ENCODE measurements at regions not wholly inside any gene's neighbourhood (a gene's known extent, or its start where the extent isn't known, plus 50 kb on each side); places are given as distances from the start of the nearest gene placed in this dataset.

- no peaks in the 10 kb centered on the region for H3K27me3 ChIP-seq (replicated peaks)
- TF ChIP-seq, protein P1, sequence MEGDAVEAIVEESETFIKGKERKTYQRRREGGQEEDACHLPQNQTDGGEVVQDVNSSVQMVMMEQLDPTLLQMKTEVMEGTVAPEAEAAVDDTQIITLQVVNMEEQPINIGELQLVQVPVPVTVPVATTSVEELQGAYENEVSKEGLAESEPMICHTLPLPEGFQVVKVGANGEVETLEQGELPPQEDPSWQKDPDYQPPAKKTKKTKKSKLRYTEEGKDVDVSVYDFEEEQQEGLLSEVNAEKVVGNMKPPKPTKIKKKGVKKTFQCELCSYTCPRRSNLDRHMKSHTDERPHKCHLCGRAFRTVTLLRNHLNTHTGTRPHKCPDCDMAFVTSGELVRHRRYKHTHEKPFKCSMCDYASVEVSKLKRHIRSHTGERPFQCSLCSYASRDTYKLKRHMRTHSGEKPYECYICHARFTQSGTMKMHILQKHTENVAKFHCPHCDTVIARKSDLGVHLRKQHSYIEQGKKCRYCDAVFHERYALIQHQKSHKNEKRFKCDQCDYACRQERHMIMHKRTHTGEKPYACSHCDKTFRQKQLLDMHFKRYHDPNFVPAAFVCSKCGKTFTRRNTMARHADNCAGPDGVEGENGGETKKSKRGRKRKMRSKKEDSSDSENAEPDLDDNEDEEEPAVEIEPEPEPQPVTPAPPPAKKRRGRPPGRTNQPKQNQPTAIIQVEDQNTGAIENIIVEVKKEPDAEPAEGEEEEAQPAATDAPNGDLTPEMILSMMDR (IDR thresholded peaks at IDR 0.05; ENCODE audit: low read depth, low read length, missing control alignments) = no peak
- in situ Hi-C loops (cut with HindIII; ENCODE audit: low pct_ligation_motif_present, low sequenced_read_pairs) = no loop called here
- no peak overlapping the region for H3K27ac ChIP-seq
- no peak for DNase-seq
- no peak overlapping the region for H3K4me3 ChIP-seq (ENCODE audit: low read depth, low read length)
- H3K36me3 ChIP-seq (replicated peaks) = no peaks in the 10 kb centered on the region
Observed at GRCh38 chr5:75856056-75856455, 138.8 kb upstream of the POC5 start.

- Histone ChIP-seq H3K27ac (no peak overlapping the region), H3K36me3 (replicated peaks) (no peaks in the 10 kb centered on the region), H3K4me3 (ENCODE audit: low read depth, low read length) (no peak overlapping the region), H3K27me3 (replicated peaks) (no peaks in the 10 kb centered on the region)
- in situ Hi-C loops (cut with HindIII; ENCODE audit: low pct_ligation_motif_present, low sequenced_read_pairs) = no loop called here
- TF ChIP-seq, protein P1 (IDR thresholded peaks at IDR 0.05; ENCODE audit: low read depth, low read length, missing control alignments) = no peak
- DNase-seq = no peak
Observed at GRCh38 chr5:75848077-75848476, 130.8 kb upstream of the POC5 start.

GRCh38 chr5:75847561-75848021 is 130.4 kb upstream of the POC5 start:
- in situ Hi-C loops (cut with HindIII; ENCODE audit: low pct_ligation_motif_present, low sequenced_read_pairs) = no loop called here
- TF ChIP-seq, protein P1 (IDR thresholded peaks at IDR 0.05; ENCODE audit: low read depth, low read length, missing control alignments) = no peak
- no peak for DNase-seq
- Histone ChIP-seq H3K36me3 (replicated peaks) (no peaks in the 10 kb centered on the region), H3K4me3 (ENCODE audit: low read depth, low read length) (no peak overlapping the region), H3K27ac (no peak overlapping the region), H3K27me3 (replicated peaks) (no peaks in the 10 kb centered on the region)

DNA sequence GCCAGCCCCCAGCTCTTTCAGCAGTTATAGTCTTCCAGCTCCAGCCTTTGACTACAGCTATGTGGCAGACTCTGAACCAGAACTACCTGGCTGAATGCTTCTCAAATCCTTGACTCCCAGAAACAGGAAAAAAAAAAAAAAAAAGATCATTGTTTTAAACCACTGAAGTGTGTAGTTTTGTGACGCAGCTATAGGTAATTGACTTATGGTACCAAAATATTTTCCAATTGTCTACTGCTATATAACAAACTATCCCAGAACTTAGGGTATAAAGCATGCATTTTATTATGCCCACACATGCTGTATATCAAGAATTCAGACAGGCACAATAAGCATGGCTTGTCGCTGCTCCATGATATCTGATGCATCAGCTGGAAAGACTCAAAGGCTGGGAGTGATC is 127.1 kb upstream of the POC5 start:
- Histone ChIP-seq H3K27me3 (replicated peaks) (no peaks in the 10 kb centered on the region), H3K4me3 (ENCODE audit: low read depth, low read length) (no peak overlapping the region)
- in situ Hi-C loops (cut with HindIII; ENCODE audit: low pct_ligation_motif_present, low sequenced_read_pairs) = no loop called here

DNA sequence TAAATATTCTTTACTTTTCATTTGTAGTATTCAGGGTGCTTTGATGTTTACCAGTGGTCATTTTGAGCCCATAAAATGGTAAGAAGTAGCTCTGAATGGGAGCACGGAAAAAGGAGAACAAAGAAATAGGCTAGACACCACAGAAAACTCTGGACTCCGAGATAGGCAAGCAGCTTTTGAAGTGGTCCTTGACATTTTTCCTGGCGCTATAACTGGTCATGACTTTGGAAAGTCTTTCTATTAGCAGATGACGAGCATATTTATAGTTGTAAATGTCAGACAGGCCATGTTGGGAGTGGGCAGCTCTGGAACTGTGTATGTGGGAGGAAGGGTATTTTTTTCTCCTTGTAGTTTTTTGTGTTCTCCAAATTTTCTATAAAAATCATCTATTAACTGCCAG is 126.1 kb upstream of the POC5 start:
- no peak overlapping the region for H3K27ac ChIP-seq
- DNase-seq = no peak
- TF ChIP-seq, protein P1 (IDR thresholded peaks at IDR 0.05; ENCODE audit: low read depth, low read length, missing control alignments) = no peak
- no peaks in the 10 kb centered on the region for H3K36me3 ChIP-seq (replicated peaks)
- no peak overlapping the region for H3K4me3 ChIP-seq (ENCODE audit: low read depth, low read length)
- in situ Hi-C loops (cut with HindIII; ENCODE audit: low pct_ligation_motif_present, low sequenced_read_pairs) = no loop called here
- H3K27me3 ChIP-seq (replicated peaks) = no peaks in the 10 kb centered on the region

More for the DNA sequence above, 127.1 kb upstream of the POC5 start:
- TF ChIP-seq, protein P1 (IDR thresholded peaks at IDR 0.05; ENCODE audit: low read depth, low read length, missing control alignments) = no peak
- no peak overlapping the region for H3K27ac ChIP-seq
- DNase-seq = no peak
- no peaks in the 10 kb centered on the region for H3K36me3 ChIP-seq (replicated peaks)

DNA sequence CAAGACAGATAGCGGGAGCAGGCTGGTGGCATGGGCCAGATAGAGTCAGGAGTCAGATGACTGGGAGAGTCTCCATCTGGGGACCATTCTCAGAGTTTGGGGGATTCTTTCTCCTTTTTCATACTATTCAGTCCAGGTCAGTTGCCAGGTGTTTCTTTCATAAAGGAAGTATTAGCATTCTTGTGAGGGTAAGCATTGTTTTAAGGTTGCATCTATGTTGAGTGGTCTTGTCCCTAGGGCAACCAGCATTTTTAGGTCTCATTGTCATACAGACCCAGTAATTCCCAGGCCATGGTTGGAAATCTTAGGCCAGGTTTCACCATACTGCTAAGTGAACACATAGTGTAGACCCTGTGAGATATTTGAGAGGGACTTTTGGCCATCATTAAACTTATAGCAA is 122.3 kb upstream of the POC5 start:
- in situ Hi-C loops (cut with HindIII; ENCODE audit: low pct_ligation_motif_present, low sequenced_read_pairs) = no loop called here
- no peaks in the 10 kb centered on the region for H3K27me3 ChIP-seq (replicated peaks)

More for the DNA sequence above, 122.3 kb upstream of the POC5 start:
- no peak overlapping the region for H3K4me3 ChIP-seq (ENCODE audit: low read depth, low read length)
- TF ChIP-seq, protein P1 (IDR thresholded peaks at IDR 0.05; ENCODE audit: low read depth, low read length, missing control alignments) = no peak
- no peaks in the 10 kb centered on the region for H3K36me3 ChIP-seq (replicated peaks)
- DNase-seq = no peak
- no peak overlapping the region for H3K27ac ChIP-seq
